Activated CD4-positive, alpha-beta T cell treated with anti-CD3 and anti-CD28 coated beads for 24 hours (primary cell): ENCODE measurements at regions not wholly inside any gene's neighbourhood (a gene's known extent, or its start where the extent isn't known, plus 50 kb on each side); places are given as distances from the start of the nearest gene placed in this dataset.
"Not testable (repeated sequence)": the region's sequence is repeated elsewhere in the genome, so short reads cannot be mapped to it uniquely, and the experiment has no call there.

Source experiments
- DNase-seq, 2 donors: peaks; one replicate each; pipeline ENCODE4 v3.0.0-alpha.2; 2020; ENCODE audit warnings: low read depth in 2 of 2

- DNase-seq = no peak
Observed at GRCh38 chr13:104683789-104684188, 1617.6 kb upstream of the SLC10A2 start.

- no peak for DNase-seq
Observed at GRCh38 chr13:104678161-104678560, 1611.9 kb upstream of the SLC10A2 start.

GRCh38 chr13:104671901-104672300 lies 1605.7 kb upstream of the SLC10A2 start:
- DNase-seq = no peak

GRCh38 chr13:104657196-104657595 lies 1591.0 kb upstream of the SLC10A2 start:
- DNase-seq = no peak

GRCh38 chr13:104650431-104650830 lies 1584.2 kb upstream of the SLC10A2 start:
- DNase-seq = no peak

GRCh38 chr13:104648291-104648690 lies 1582.1 kb upstream of the SLC10A2 start:
- DNase-seq = no peak

GRCh38 chr13:104645786-104646185 lies 1579.6 kb upstream of the SLC10A2 start:
- no peak for DNase-seq

GRCh38 chr13:104641309-104641708 lies 1575.1 kb upstream of the SLC10A2 start:
- DNase-seq = no peak

GRCh38 chr13:104635879-104636278 lies 1569.7 kb upstream of the SLC10A2 start:
- DNase-seq = no peak

- no peak for DNase-seq
Observed at GRCh38 chr13:104634016-104634415, 1567.8 kb upstream of the SLC10A2 start.

GRCh38 chr13:104632736-104633135 lies 1566.5 kb upstream of the SLC10A2 start:
- no peak for DNase-seq

GRCh38 chr13:104625201-104625600 lies 1559.0 kb upstream of the SLC10A2 start:
- no peak for DNase-seq

- DNase-seq = no peak
Observed at GRCh38 chr13:104616990-104617389, 1550.8 kb upstream of the SLC10A2 start.

- DNase-seq = no peak
Observed at GRCh38 chr13:104614361-104615145, 1548.3 kb upstream of the SLC10A2 start.

- no peak for DNase-seq
Observed at GRCh38 chr13:104608331-104608730, 1542.1 kb upstream of the SLC10A2 start.

GRCh38 chr13:104605435-104605834 lies 1539.2 kb upstream of the SLC10A2 start:
- not testable (repeated sequence) for DNase-seq

- no peak for DNase-seq
Observed at GRCh38 chr13:104597546-104598180, 1531.4 kb upstream of the SLC10A2 start.

GRCh38 chr13:104595511-104595910 lies 1529.3 kb upstream of the SLC10A2 start:
- no peak for DNase-seq

GRCh38 chr13:104594806-104595205 lies 1528.6 kb upstream of the SLC10A2 start:
- no peak for DNase-seq

GRCh38 chr13:104593693-104594092 lies 1527.5 kb upstream of the SLC10A2 start:
- no peak for DNase-seq

- DNase-seq = no peak
Observed at GRCh38 chr13:104593251-104593576, 1527.0 kb upstream of the SLC10A2 start.

GRCh38 chr13:104592545-104593250 lies 1526.5 kb upstream of the SLC10A2 start:
- no peak for DNase-seq

- DNase-seq = no peak
Observed at GRCh38 chr13:104592127-104592526, 1525.9 kb upstream of the SLC10A2 start.
